BJ (cell line): ENCODE measurements at regions not wholly inside any gene's neighbourhood (a gene's known extent, or its start where the extent isn't known, plus 50 kb on each side); places are given as distances from the start of the nearest gene placed in this dataset.
"Not testable (repeated sequence)": the region's sequence is repeated elsewhere in the genome, so short reads cannot be mapped to it uniquely, and the experiment has no call there.

Experiments used
- CTCF ChIA-PET: fragments of 350-600 bp; formaldehyde crosslinking; extraction: SDS; loops from one replicate; lab custom pipeline; 2021; ENCODE audit warnings: antibody characterized with exemption, inconsistent platforms; lab: Yijun Ruan, JAX
- POLR2A ChIA-PET: fragments of 300-600 bp; sonication (Branson Sonifier 250); formaldehyde crosslinking; extraction: SDS; loops from one replicate; lab custom pipeline; 2021; ENCODE audit warnings: antibody characterized with exemption; lab: Charles Lee
- DNase-seq: peaks from one replicate; pipeline ENCODE4 v3.0.0-alpha.2; 2011; ENCODE audit warnings: low read depth
- H3K27me3 ChIP-seq: 2 replicates; pipeline ENCODE4 v1.6.0; 2011; ENCODE audit warnings: low read length; ENCODE audit not compliant: control insufficient read depth, insufficient read depth
- H3K36me3 ChIP-seq: 2 replicates; pipeline ENCODE4 v1.5.1; 2011; ENCODE audit warnings: low read length; ENCODE audit not compliant: control insufficient read depth, insufficient read depth
- H3K4me3 ChIP-seq: 2 replicates; pipeline ENCODE4 v1.5.1; 2011; ENCODE audit warnings: low read depth, mild to moderate bottlenecking, control low read depth, low read length
- TF ChIP-seq, protein P1 (sequence below): IDR thresholded peaks from 2 replicates; pipeline ENCODE4 v1.5.1; 2011; ENCODE audit warnings: low read depth, mild to moderate bottlenecking, control low read depth, inconsistent platforms, low read length, moderate library complexity; ENCODE audit not compliant: insufficient read depth

DNA sequence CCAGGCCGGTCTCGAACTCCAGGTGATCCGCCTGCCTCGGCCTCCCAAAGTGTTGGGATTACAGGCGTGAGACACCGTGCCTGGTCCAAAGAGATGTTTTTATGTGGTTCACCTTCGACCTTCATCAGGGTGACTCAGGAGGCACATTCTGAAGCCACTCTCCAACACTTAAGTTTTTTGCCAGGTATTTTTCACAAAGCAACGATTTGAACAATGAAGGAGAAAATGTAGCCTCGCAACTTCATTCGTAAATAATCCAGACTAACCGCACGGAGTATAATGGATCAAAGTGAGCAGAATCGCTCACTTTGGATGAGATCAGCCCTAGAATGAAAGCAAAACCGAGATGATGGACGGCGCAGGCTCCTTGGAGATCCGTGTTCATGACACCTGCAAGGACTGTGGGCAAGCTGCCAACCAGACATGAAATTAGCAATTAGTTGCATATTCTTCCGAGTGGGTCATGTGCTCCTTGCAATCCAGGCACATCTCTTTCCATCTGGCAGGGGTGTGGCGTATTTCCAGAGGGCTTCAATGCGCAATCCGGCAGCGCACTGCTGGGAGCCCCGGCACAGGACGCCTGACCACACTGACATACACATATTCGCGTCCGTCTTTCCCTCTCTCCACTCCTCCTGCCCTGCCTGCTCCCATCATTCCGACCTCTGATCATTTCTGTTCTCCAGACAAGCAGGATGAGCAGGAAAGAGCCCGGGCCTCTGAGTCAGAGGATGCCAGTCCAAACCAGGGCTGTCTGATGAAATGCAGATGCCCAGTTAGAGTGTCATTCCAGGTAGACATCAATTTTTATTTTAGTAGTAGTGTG is 148.4 kb downstream of the KLF6 start:
- Histone ChIP-seq H3K4me3 (no peak overlapping the region), H3K36me3 (no peaks in the 10 kb centered on the region), H3K27me3 (no peaks in the 10 kb centered on the region; the same call in 1 of the 2 replicates)
- TF ChIP-seq, protein P1, sequence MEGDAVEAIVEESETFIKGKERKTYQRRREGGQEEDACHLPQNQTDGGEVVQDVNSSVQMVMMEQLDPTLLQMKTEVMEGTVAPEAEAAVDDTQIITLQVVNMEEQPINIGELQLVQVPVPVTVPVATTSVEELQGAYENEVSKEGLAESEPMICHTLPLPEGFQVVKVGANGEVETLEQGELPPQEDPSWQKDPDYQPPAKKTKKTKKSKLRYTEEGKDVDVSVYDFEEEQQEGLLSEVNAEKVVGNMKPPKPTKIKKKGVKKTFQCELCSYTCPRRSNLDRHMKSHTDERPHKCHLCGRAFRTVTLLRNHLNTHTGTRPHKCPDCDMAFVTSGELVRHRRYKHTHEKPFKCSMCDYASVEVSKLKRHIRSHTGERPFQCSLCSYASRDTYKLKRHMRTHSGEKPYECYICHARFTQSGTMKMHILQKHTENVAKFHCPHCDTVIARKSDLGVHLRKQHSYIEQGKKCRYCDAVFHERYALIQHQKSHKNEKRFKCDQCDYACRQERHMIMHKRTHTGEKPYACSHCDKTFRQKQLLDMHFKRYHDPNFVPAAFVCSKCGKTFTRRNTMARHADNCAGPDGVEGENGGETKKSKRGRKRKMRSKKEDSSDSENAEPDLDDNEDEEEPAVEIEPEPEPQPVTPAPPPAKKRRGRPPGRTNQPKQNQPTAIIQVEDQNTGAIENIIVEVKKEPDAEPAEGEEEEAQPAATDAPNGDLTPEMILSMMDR, result no peak
- CTCF ChIA-PET, result no interaction called here
- DNase-seq, result no peak
- POLR2A ChIA-PET, result no interaction called here

DNA sequence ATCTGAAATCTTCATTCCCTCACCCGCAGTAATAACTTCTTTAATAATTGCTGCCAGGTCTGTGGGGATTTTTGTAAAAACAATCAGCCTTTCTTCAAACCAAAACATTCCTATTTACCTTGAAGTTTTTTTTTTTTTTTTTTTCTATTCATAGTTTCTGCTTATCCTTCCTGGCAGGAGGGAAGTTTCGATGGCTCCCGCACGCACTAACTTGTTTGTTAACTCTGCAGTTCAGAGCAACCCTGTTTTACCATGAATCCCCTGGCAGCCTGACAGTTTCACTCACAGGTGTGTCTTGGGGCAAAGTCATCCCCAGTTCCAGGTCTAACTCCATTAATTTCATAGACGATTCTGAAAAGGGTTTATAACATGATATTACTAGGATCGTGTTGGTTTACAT is 149.3 kb downstream of the KLF6 start:
- Histone ChIP-seq H3K27me3 (no peaks in the 10 kb centered on the region; the same call in 1 of the 2 replicates), H3K36me3 (no peaks in the 10 kb centered on the region), H3K4me3 (no peak overlapping the region)
- TF ChIP-seq, protein P1, result no peak
- ChIA-PET POLR2A (no interaction called here), CTCF (no interaction called here)
- DNase-seq, result no peak

- ChIA-PET CTCF (no interaction called here), POLR2A (no interaction called here)
- Histone ChIP-seq H3K27me3 (no peaks in the 10 kb centered on the region; the same call in 1 of the 2 replicates), H3K4me3 (no peak overlapping the region), H3K36me3 (no peaks in the 10 kb centered on the region)
- TF ChIP-seq, protein P1, result no peak
- DNase-seq, result no peak
These were observed 149.8 kb downstream of the KLF6 start for GRCh38 chr10:3635211-3635671.

DNA sequence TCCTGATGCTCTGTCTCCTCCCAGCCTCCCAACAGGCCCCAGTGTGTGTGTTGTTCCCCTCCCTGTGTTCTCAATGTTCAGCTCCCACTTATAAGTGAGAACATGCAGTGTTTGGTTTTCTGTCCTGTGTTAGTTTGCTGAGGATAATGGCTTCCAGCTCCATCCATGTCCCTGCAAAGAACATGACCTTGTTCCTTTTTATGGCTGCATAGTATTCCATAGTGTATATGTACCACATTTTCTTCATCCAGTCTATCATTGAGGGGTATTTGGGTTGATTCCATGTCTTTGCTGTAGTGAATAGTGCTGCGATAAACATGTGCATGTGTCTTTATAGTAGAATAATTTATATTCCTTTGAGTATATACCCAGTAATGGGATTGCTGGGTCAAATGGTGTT is 150.4 kb downstream of the KLF6 start:
- DNase-seq, H3K4me3 ChIP-seq, H3K36me3 ChIP-seq, H3K27me3 ChIP-seq, CTCF ChIA-PET, POLR2A ChIA-PET: not testable (repeated sequence)

DNA sequence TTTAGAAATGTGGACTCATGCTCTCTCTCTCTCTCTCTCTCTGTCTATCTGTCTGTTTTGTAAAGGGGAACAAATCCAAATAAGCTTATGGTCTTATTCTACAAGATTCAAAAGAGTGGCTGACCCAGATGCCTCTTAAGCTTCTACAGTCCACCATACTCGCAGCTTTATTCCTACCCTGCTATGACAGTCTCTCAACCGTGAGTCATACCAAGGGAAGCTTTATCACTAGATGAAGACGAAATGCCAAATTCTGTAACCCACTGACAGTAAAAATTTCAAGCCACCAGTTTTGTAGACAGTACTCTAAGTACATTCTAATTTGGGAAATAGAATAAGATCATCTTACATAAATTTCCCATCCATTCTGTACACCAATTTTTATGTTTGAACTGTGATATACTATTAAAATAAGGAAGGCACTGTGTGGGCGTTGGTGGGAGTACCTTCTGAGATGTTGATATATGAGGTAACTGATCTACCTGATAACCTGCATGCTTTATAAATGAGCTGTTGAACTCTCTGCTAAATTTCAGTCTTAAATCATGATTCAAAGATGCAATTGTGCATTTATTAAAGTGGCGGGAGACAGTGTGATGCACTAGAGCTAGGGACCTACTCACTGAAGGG is 153.2 kb downstream of the KLF6 start:
- POLR2A ChIA-PET, result no interaction called here
- no peaks in the 10 kb centered on the region for H3K36me3 ChIP-seq
- H3K4me3 ChIP-seq, result no peak overlapping the region
- CTCF ChIA-PET, result interaction anchor here (0.7 to 2.0 kb wide), 4 partner anchors 8 to 772 kb away, joined by 3 to 5 read pairs (median 3); no protein-coding TSS in a partner anchor
- TF ChIP-seq, protein P1, result no peak
- DNase-seq, result no peak
- H3K27me3 ChIP-seq, result no peaks in the 10 kb centered on the region
